K562 (cell line): ENCODE measurements at regions not wholly inside any gene's neighbourhood (a gene's known extent, or its start where the extent isn't known, plus 50 kb on each side); places are given as distances from the start of the nearest gene placed in this dataset.
"Not testable (repeated sequence)": the region's sequence is repeated elsewhere in the genome, so short reads cannot be mapped to it uniquely, and the experiment has no call there.

Experiments
- ATAC-seq: fragments of 200-7000 bp; cut with Tn5 transposase; 3 replicates; pipeline ENCODE4 v1.9.1; 2020; ENCODE audit warnings: moderate library complexity
- BruUV-seq: library from RNA; stranded (reverse); fragments of 400-500 nt; replicated peaks from 2 replicates; lab custom pipeline; 2021; lab: Mats Ljungman, UMichigan
- CTCF ChIA-PET: fragments of 300-600 bp; formaldehyde crosslinking; extraction: SDS; loops from one replicate; lab custom pipeline; 2021; ENCODE audit warnings: low intra/inter-chr PET ratio; lab: Yijun Ruan, JAX
- POLR2A ChIA-PET: fragments of 300-600, 350-650 bp; sonication (Branson Sonifier 250); formaldehyde crosslinking; extraction: SDS; loops from one replicate; lab custom pipeline; 2021; ENCODE audit warnings: antibody characterized with exemption, inconsistent platforms; lab: Yijun Ruan, JAX
- DNase-seq, 4 experiments: peaks; one replicate each; pipeline versions ENCODE4 v3.0.0 to v3.0.0-alpha.2; 2011 to 2018; ENCODE audit warnings: low spot score in 3 of 4, mixed read lengths in 3 of 4; ENCODE audit errors: extremely low read depth in 1 of 4
- FAIRE-seq: peaks from 2 replicates; lab custom pipeline; 2011; peaks lifted over from hg19 to GRCh38; lab: Jason Lieb, UNC
- H2AFZ ChIP-seq: 2 replicates; pipeline ENCODE4 v1.6.0; 2011; ENCODE audit warnings: low read depth, low read length, control low read depth, inconsistent platforms
- H3K27ac ChIP-seq: fragments of 200-600 bp; 3 replicates; pipeline ENCODE4 v1.8.0; 2011; ENCODE audit warnings: low read depth, mild to moderate bottlenecking, control low read depth, inconsistent platforms, low read length, moderate library complexity, mixed read lengths; ENCODE audit errors: extremely low read depth
- H3K27me3 ChIP-seq, 2 experiments: fragments of 300-600 bp in 1 of 2; 2 replicates in 1 of 2; 3 replicates in 1 of 2; pipeline versions ENCODE4 v1.6.0 to v1.8.0; 2011; ENCODE audit warnings: inconsistent platforms in 2 of 2, low read length in 2 of 2, mild to moderate bottlenecking in 1 of 2, mixed read lengths in 1 of 2, moderate library complexity in 1 of 2; ENCODE audit not compliant: control insufficient read depth in 2 of 2, insufficient read depth in 2 of 2
- H3K36me3 ChIP-seq: fragments of 300-600 bp; 3 replicates; pipeline ENCODE4 v1.8.0; 2011; ENCODE audit warnings: mild to moderate bottlenecking, low read length, inconsistent platforms; ENCODE audit not compliant: control insufficient read depth, insufficient read depth
- H3K4me1 ChIP-seq, 2 experiments: fragments of 200-600 bp in 1 of 2; replicated peaks in 1 of 2; 2 replicates in 1 of 2; 3 replicates in 1 of 2; pipeline versions ENCODE4 v1.5.1 to v1.8.0; 2011; ENCODE audit warnings: inconsistent platforms in 2 of 2, low read length in 2 of 2, mild to moderate bottlenecking in 1 of 2, mixed read lengths in 1 of 2, moderate library complexity in 1 of 2; ENCODE audit not compliant: control insufficient read depth in 2 of 2, insufficient read depth in 2 of 2
- H3K4me2 ChIP-seq: 2 replicates; pipeline ENCODE4 v1.6.1; 2011; ENCODE audit warnings: low read length, control low read depth, inconsistent platforms, mixed read lengths; ENCODE audit not compliant: insufficient read depth
- H3K4me3 ChIP-seq: fragments of 200-600 bp; sonication (generic), shearing (Covaris generic); 2 replicates; pipeline ENCODE4 v1.5.1; 2016; ENCODE audit warnings: control low read depth, inconsistent platforms
- H3K79me2 ChIP-seq: fragments of 200-600 bp; 3 replicates; pipeline ENCODE4 v1.8.0; 2011; ENCODE audit warnings: low read length, inconsistent platforms; ENCODE audit not compliant: control insufficient read depth, insufficient read depth
- H3K9ac ChIP-seq, 2 experiments: 2 replicates each; pipeline versions ENCODE4 v1.6.0 to v1.6.1; 2011; ENCODE audit warnings: low read depth in 2 of 2, low read length in 2 of 2, control low read depth in 1 of 2, inconsistent platforms in 1 of 2, mild to moderate bottlenecking in 1 of 2, mixed read lengths in 1 of 2; ENCODE audit not compliant: insufficient read depth in 1 of 2
- H3K9me1 ChIP-seq: one replicate; pipeline ENCODE4 v1.6.0; 2011; ENCODE audit warnings: inconsistent platforms, mild to moderate bottlenecking, low read length, moderate library complexity; ENCODE audit not compliant: control insufficient read depth, insufficient read depth
- H3K9me3 ChIP-seq: replicated peaks from 2 replicates; pipeline ENCODE4 v1.5.1; 2011; ENCODE audit warnings: low read depth, low read length, inconsistent platforms; ENCODE audit not compliant: control insufficient read depth, insufficient read depth
- H4K20me1 ChIP-seq: replicated peaks from 2 replicates; pipeline ENCODE4 v1.6.1; 2011; ENCODE audit warnings: low read length, inconsistent platforms, mixed read lengths; ENCODE audit not compliant: control insufficient read depth, insufficient read depth
- RBFOX2 ChIP-seq: fragments of 200-400 bp; formaldehyde crosslinking; IDR thresholded peaks from 2 replicates; pipeline ENCODE4 v1.6.1; 2017; ENCODE audit warnings: low read depth, mild to moderate bottlenecking, low read length, moderate library complexity
- SOX6 ChIP-seq: fragments of 450-650 bp; IDR thresholded peaks from 2 replicates; pipeline ENCODE4 v1.6.1; 2014; ENCODE audit warnings: mild to moderate bottlenecking
- YY1 ChIP-seq, 3 experiments: IDR thresholded peaks; 2 replicates each; pipeline ENCODE4 v1.6.1; 2011; ENCODE audit warnings: low read length in 2 of 3, mild to moderate bottlenecking in 2 of 3, moderate library complexity in 2 of 3, borderline replicate concordance in 1 of 3, control low read depth in 1 of 3, low read depth in 1 of 3; ENCODE audit not compliant: insufficient read depth in 3 of 3, insufficient replicate concordance in 2 of 3, control insufficient read depth in 1 of 3, insufficient read length in 1 of 3; ENCODE audit errors: extremely low read depth in 1 of 3
- ZNF644 ChIP-seq: fragments of 200-800 bp; sonication (Bioruptor generic); IDR thresholded peaks from 2 replicates; pipeline ENCODE4 v1.6.1; 2016; ENCODE audit warnings: low read depth, missing genetic modification characterization, missing compliant biosample characterization
- WGBS: fragments of 100-300 bp; shearing (Covaris generic); methylation state at CpG from one replicate; pipeline ENCODE4 v1.1.6; 2016; ENCODE audit warnings: low coverage, mixed read lengths; ENCODE audit not compliant: insufficient coverage; ENCODE audit errors: missing lambda C conversion rate; 5-methylcytosine and 5-hydroxymethylcytosine counted together
- in situ Hi-C: fragments of 300-500 bp; cut with MboI; formaldehyde crosslinking; loops from 4 replicates; pipeline ENCODE4 v1.15.0; 2018; ENCODE audit warnings: inconsistent platforms, mixed read lengths
- intact Hi-C: fragments of 100-400 bp; cut with micrococcal nuclease; formaldehyde crosslinking; loops from 2 replicates; pipeline ENCODE4 v1.14.2; 2022

DNA sequence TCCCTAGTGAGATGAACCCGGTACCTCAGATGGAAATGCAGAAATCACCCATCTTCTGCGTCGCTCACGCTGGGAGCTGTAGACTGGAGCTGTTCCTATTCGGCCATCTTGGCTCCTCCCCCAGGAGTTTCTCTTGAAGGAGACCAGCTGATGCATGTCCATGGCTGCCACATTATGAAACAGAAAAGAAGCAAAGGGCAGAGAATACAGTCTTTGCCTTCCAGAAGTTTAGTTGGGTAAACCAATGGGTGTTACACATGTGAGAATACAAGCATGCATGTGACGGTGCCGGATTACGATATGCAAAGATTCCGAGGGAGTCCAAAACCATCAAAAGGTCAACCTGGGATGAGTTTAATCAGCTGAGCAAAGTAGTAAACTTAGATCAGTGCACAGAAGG, 151.6 kb downstream of the SEM1 start (continued):
- TF ChIP-seq ZNF644 (no peak), YY1 (IDR thresholded peaks at IDR 0.05; ENCODE audit: borderline replicate concordance in 1 of 3, control insufficient read depth in 1 of 3, extremely low read depth in 1 of 3, insufficient read depth in 3 of 3, insufficient read length in 1 of 3, insufficient replicate concordance in 2 of 3, low read depth in 1 of 3, low read length in 2 of 3) (peak in 1 of 3 experiments; percentile 54)

DNA sequence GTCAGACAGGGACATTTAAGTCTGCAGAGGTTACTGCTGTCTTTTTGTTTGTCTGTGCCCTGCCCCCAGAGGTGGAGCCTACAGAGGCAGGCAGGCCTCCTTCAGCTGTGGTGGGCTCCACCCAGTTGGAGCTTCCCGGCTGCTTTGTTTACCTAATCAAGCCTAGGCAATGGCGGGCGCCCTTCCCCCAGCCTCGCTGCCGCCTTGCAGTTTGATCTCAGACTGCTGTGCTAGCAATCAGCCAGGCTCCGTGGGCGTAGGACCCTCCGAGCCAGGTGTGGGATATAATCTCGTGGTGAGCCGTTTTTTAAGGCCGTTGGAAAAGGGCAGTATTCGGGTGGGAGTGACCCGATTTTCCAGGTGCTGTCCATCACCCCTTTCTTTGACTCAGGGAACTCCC, 152.0 kb downstream of the SEM1 start:
- ATAC-seq, CTCF ChIA-PET, in situ Hi-C loops, FAIRE-seq, DNase-seq, H3K36me3 ChIP-seq, H3K4me1 ChIP-seq, intact Hi-C loops, H3K9me1 ChIP-seq, H3K79me2 ChIP-seq, H3K9me3 ChIP-seq, POLR2A ChIA-PET, H3K27me3 ChIP-seq, BruUV-seq, H3K9ac ChIP-seq, H3K27ac ChIP-seq, H4K20me1 ChIP-seq: not testable (repeated sequence)
- Histone ChIP-seq H3K4me3 (peak overlapping the region; percentile 24), H2AFZ (peak overlapping the region; percentile 71), H3K4me2 (peak overlapping the region; percentile 45)
- 0% methylated on average over 8 of the region's 13 CpGs for WGBS
- 0 out of 2 replicates have a peak, but pooled peaks have one; percentile 22 for TF ChIP-seq RBFOX2
- TF ChIP-seq, all 486 proteins: peak for 1; not testable (repeated sequence) for 485

DNA sequence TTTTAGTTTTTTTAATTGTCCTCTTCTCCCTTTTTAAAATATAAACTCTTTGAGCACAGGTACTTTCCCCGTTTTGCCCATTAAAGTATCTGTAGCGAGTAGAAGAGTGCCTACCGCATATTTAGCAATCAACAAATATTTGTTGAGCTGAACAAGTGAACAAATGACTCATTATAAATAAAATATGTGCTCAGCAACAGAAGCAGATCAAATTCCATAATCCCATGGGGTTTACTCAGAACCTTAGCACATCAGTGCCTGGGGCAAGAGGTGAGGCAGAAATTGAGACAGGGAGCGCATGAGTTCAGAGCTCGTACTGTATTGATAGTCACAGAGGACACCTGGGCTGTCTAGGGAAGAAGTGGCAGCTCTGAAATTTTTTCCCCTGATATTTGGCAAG, 161.0 kb downstream of the SEM1 start:
- H4K20me1 ChIP-seq, result no peaks in the 10 kb centered on the region
- H3K4me1 ChIP-seq, result no peaks in the 10 kb centered on the region
- no peak overlapping the region for H3K27ac ChIP-seq
- H3K9me3 ChIP-seq, result no peaks in the 10 kb centered on the region
- H3K4me2 ChIP-seq, result no peak overlapping the region
- no peak for DNase-seq
- intact Hi-C loops, result no loop called here
- FAIRE-seq, result no peak
- H3K9me1 ChIP-seq, result no peaks in the 10 kb centered on the region
- H3K36me3 ChIP-seq, result no peaks in the 10 kb centered on the region
- under 1% methylated on average over 5 of the region's 5 CpGs for WGBS
- no peak overlapping the region for H3K9ac ChIP-seq
- no peaks in the 10 kb centered on the region; a peak in 1 of 5 replicates for H3K27me3 ChIP-seq
- no peak overlapping the region for H2AFZ ChIP-seq
- in situ Hi-C loops, result no loop called here
- no peaks in the 10 kb centered on the region for H3K79me2 ChIP-seq
- no TSS peak for BruUV-seq
- ChIA-PET CTCF (no interaction called here), POLR2A (no interaction called here)
- ATAC-seq, result no peak
- no peak overlapping the region for H3K4me3 ChIP-seq
- no peak for TF ChIP-seq ZNF644
- TF ChIP-seq SOX6, result no peak
